ENCODE measurements at regions not wholly inside any gene's neighbourhood (a gene's known extent, or its start where the extent isn't known, plus 50 kb on each side); places are given as distances from the start of the nearest gene placed in this dataset.

DNA sequence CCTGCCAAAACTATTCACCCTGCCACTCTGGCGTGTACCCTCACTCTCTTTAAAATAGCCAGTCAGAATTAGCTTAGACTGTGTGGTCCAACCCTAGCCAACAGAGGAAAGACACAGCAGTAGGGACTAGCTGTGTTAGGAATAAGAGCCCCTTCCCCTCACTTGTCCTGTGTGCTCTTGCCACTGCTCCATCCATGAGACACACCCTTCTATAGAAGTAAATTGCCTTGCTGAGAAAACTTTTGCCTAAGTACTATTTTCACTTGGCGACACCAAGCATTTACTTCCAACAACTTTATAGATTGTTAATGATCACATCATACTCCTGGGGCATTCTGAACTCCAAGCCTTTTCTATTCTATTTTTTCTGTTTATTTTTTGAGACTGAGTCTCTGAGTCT, 170.2 kb upstream of the TRIM24 start:
- TF ChIP-seq, protein P1, sequence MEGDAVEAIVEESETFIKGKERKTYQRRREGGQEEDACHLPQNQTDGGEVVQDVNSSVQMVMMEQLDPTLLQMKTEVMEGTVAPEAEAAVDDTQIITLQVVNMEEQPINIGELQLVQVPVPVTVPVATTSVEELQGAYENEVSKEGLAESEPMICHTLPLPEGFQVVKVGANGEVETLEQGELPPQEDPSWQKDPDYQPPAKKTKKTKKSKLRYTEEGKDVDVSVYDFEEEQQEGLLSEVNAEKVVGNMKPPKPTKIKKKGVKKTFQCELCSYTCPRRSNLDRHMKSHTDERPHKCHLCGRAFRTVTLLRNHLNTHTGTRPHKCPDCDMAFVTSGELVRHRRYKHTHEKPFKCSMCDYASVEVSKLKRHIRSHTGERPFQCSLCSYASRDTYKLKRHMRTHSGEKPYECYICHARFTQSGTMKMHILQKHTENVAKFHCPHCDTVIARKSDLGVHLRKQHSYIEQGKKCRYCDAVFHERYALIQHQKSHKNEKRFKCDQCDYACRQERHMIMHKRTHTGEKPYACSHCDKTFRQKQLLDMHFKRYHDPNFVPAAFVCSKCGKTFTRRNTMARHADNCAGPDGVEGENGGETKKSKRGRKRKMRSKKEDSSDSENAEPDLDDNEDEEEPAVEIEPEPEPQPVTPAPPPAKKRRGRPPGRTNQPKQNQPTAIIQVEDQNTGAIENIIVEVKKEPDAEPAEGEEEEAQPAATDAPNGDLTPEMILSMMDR (IDR thresholded peaks at IDR 0.05) = no peak
- TF ChIP-seq POLR2A (IDR thresholded peaks at IDR 0.05) = no peak
